Mesothelial cell of epicardium (in vitro differentiated cells): ENCODE measurements at regions not wholly inside any gene's neighbourhood (a gene's known extent, or its start where the extent isn't known, plus 50 kb on each side); places are given as distances from the start of the nearest gene placed in this dataset.

Experiments
- DNase-seq, 2 experiments: peaks; one replicate each; pipeline ENCODE4 v3.0.0; 2021; ENCODE audit warnings: low spot score in 2 of 2; ENCODE audit not compliant: unreplicated experiment in 2 of 2
- H3K27ac Mint-ChIP-seq: 2 replicates; pipeline ENCODE4 v1.8.0; 2021; ENCODE audit warnings: mixed read lengths
- H3K27me3 Mint-ChIP-seq: 2 replicates; pipeline ENCODE4 v1.8.0; 2021; ENCODE audit warnings: low read depth, mixed read lengths
- H3K36me3 Mint-ChIP-seq: 2 replicates; pipeline ENCODE4 v1.8.0; 2021; ENCODE audit warnings: mixed read lengths
- H3K4me1 Mint-ChIP-seq: 2 replicates; pipeline ENCODE4 v1.8.0; 2021; ENCODE audit warnings: mixed read lengths
- H3K4me3 Mint-ChIP-seq: 2 replicates; pipeline ENCODE4 v1.8.0; 2021; ENCODE audit warnings: mild to moderate bottlenecking, moderate library complexity, mixed read lengths
- H3K9me3 Mint-ChIP-seq: 2 replicates; pipeline ENCODE4 v1.8.0; 2021; ENCODE audit warnings: mixed read lengths
- TF ChIP-seq, protein P1 (sequence below): fragments of 200-600 bp; sonication (generic); IDR thresholded peaks from one replicate; pipeline ENCODE4 v1.5.0; 2021; ENCODE audit warnings: antibody characterized with exemption; ENCODE audit not compliant: unreplicated experiment

DNA sequence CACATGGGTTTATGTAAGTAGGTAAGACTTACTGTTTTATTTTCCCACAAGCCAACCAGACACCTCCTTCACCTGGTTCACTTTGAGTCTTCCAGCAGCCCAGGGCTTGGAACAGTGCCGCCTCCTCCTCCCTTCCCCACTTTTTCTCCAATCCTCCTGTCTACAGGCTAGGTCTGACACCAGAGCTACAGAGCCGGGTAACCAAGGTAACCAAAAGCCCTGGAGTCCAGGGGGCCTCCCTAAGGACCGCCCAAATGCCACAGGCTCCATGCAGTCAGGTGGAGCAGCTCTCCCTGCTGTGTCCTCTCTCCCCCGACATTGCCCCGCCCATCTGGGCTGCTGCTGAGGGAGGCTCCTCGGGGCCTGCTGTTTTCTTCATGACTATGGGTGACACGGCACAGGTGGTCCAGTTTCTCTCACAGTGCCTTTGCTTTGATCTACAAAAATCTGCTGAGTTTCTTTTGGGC lies 138.0 kb upstream of the EFNA5 start:
- peak; percentile 52 to 75 for DNase-seq
- Mint-ChIP-seq H3K9me3 (no peaks in the 10 kb centered on the region), H3K4me1 (peaks cover 20% of the 10 kb centered on the region), H3K4me3 (no peak overlapping the region), H3K36me3 (no peaks in the 10 kb centered on the region), H3K27ac (no peak overlapping the region), H3K27me3 (no peaks in the 10 kb centered on the region)
- TF ChIP-seq, protein P1, sequence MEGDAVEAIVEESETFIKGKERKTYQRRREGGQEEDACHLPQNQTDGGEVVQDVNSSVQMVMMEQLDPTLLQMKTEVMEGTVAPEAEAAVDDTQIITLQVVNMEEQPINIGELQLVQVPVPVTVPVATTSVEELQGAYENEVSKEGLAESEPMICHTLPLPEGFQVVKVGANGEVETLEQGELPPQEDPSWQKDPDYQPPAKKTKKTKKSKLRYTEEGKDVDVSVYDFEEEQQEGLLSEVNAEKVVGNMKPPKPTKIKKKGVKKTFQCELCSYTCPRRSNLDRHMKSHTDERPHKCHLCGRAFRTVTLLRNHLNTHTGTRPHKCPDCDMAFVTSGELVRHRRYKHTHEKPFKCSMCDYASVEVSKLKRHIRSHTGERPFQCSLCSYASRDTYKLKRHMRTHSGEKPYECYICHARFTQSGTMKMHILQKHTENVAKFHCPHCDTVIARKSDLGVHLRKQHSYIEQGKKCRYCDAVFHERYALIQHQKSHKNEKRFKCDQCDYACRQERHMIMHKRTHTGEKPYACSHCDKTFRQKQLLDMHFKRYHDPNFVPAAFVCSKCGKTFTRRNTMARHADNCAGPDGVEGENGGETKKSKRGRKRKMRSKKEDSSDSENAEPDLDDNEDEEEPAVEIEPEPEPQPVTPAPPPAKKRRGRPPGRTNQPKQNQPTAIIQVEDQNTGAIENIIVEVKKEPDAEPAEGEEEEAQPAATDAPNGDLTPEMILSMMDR, result no peak

DNA sequence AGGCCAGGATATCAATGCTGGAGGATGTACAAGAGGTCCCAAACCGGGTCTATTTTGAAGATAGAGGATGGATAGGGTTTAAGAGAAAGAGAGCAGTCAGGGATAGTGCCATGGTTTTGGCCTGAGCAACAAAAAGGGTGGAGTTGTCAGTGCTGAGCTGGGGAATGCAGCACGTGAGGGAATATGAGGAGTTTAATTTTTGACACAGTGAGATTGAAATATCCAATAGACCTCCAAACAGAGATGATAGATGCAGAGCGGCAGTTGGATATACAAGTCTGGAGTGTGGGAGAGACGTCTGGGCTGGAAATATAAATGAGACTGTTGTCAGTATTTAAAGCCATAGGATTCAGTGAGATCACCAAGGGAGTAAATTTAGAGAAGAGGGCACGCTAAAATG lies 136.7 kb upstream of the EFNA5 start:
- H3K4me1 Mint-ChIP-seq, result peaks cover 20% of the 10 kb centered on the region
- no peaks in the 10 kb centered on the region for H3K36me3 Mint-ChIP-seq
- H3K27me3 Mint-ChIP-seq, result no peaks in the 10 kb centered on the region
- H3K27ac Mint-ChIP-seq, result no peak overlapping the region
- no peaks in the 10 kb centered on the region for H3K9me3 Mint-ChIP-seq
- no peak overlapping the region for H3K4me3 Mint-ChIP-seq
- TF ChIP-seq, protein P1, result no peak
- DNase-seq, result no peak

DNA sequence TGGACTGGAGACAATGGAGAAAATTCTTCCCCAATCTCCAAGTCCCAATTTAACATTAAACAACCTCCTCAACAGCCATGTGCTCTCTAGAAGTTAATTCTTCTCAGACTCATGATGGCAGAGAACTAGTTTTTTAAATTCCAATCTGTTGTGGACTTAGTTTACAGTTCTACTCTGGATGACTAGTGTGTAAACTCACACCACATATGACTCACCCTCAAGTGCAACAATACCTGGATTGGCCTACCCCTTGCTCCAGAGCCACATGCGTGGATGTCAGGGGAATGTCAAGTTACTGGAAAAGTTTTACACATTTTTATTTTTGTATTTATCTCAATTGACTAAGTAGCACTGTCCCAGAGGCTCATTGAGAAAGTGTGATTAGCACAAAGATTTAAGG lies 136.0 kb upstream of the EFNA5 start:
- Mint-ChIP-seq H3K9me3 (no peaks in the 10 kb centered on the region), H3K4me3 (no peak overlapping the region), H3K27ac (no peak overlapping the region), H3K27me3 (no peaks in the 10 kb centered on the region), H3K4me1 (peaks cover 20% of the 10 kb centered on the region), H3K36me3 (no peaks in the 10 kb centered on the region)
- TF ChIP-seq, protein P1, result no peak
- DNase-seq, result no peak

DNA sequence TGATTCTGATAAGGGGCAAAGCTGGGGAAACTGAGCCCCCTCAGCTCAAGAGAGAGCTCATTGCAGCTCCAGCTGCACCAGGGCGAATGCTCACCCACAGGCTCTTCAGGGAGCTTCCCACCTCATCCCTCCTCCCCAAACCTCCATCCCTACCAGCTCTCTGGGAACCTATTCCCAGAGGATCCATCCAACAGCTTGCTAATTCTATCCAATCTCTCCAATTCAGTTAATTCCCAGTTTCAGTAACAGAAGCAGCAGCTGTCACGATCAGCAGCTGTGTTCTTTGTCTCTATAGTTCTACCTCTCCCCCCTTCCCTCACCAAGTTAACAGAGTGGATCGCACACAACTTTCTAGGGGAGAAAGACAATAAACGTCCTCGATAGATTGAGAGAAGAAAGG lies 135.5 kb upstream of the EFNA5 start:
- H3K9me3 Mint-ChIP-seq, result no peaks in the 10 kb centered on the region
- peaks cover 20% of the 10 kb centered on the region for H3K4me1 Mint-ChIP-seq
- H3K27ac Mint-ChIP-seq, result no peak overlapping the region
- TF ChIP-seq, protein P1, result no peak
- no peaks in the 10 kb centered on the region for H3K36me3 Mint-ChIP-seq
- no peaks in the 10 kb centered on the region for H3K27me3 Mint-ChIP-seq
- DNase-seq, result no peak
- H3K4me3 Mint-ChIP-seq, result no peak overlapping the region

DNA sequence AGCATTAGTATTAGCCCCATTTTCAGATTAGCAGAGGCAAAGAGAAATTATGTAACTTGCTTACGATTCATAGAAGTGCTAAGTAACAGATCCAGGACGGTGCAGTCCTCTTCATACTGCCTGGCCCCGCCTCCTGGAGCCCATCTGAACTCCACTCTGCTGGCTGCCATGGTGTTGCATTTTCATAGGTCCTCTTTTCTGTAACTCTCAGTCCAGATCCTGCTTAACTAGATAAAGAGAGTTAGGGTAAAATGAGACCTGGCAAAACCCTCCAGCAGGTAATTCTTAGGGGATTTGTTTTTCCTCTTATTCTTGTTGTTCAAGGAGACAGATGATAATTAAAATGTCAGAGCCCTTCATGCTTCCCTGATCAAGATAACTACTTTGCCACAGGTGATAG lies 135.1 kb upstream of the EFNA5 start:
- TF ChIP-seq, protein P1, result no peak
- Mint-ChIP-seq H3K27me3 (no peaks in the 10 kb centered on the region), H3K27ac (no peak overlapping the region), H3K4me3 (no peak overlapping the region), H3K9me3 (no peaks in the 10 kb centered on the region), H3K4me1 (peaks cover 18% of the 10 kb centered on the region), H3K36me3 (no peaks in the 10 kb centered on the region)
- no peak for DNase-seq

DNA sequence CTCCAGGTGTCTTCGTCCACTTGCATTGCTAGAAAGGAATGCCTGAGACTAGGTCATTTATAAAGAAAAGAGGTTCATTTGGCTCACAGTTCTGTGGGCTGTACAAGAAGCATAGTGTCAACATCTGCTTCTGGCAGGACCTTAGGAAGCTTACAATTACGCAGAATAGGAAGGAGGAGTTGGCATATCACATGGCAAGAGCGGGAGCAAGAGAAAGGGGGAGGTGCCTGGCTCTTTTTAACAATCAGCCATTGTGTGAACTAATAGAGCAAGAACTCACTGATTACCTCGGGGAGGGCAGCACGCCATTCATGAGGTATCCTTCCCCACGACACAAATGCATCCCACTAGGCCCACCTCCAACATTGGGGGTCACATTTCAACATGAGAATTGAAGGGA lies 134.4 kb upstream of the EFNA5 start:
- H3K4me1 Mint-ChIP-seq, result peaks cover 14% of the 10 kb centered on the region
- TF ChIP-seq, protein P1, result no peak
- H3K27ac Mint-ChIP-seq, result no peak overlapping the region
- no peaks in the 10 kb centered on the region for H3K36me3 Mint-ChIP-seq
- no peaks in the 10 kb centered on the region for H3K9me3 Mint-ChIP-seq
- H3K4me3 Mint-ChIP-seq, result no peak overlapping the region
- DNase-seq, result no peak
- no peaks in the 10 kb centered on the region for H3K27me3 Mint-ChIP-seq
